ENCODE measurements at regions not wholly inside any gene's neighbourhood (a gene's known extent, or its start where the extent isn't known, plus 50 kb on each side); places are given as distances from the start of the nearest gene placed in this dataset.

GRCh38 chr2:88859461-88859860 is 168.0 kb downstream of the RPIA start:
- no peak for TF ChIP-seq POLR2AphosphoS5 (IDR thresholded peaks at IDR 0.05)
- no peak for TF ChIP-seq CTCF (IDR thresholded peaks at IDR 0.05)
- TF ChIP-seq POLR2A (IDR thresholded peaks at IDR 0.05): no peak
